ENCODE measurements at regions not wholly inside any gene's neighbourhood (a gene's known extent, or its start where the extent isn't known, plus 50 kb on each side); places are given as distances from the start of the nearest gene placed in this dataset.

DNA sequence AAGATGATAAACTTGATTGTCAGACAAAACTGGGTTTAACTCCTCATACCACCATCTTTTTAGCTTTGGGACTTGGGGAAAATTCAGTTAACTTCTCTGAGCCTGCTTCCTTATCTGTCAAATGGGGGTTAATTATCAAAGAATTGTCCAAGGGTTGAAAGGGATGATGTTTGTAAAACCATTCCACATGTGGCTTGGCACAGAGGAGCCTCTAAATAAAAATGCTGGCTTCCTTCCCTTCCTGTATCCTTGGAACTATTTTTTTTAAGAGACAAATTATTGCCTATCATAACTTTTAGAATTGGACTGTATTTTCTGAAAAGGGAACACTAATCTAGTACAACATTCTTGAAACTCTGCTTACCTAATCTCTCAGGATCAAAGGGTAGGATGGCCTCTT lies 143.4 kb upstream of the USP24 start:
- DNase-seq = no peak
- H3K27ac Mint-ChIP-seq = no peak overlapping the region
- no peaks in the 10 kb centered on the region for H3K36me3 Mint-ChIP-seq (ENCODE audit: low read depth)
- Histone ChIP-seq H3K4me1 (ENCODE audit: control insufficient read depth, insufficient read depth, low read length) (no peaks in the 10 kb centered on the region), H3K27me3 (ENCODE audit: control insufficient read depth, insufficient read depth, low read length, poor library complexity, severe bottlenecking) (peaks cover 16% of the 10 kb centered on the region), H3K27ac (ENCODE audit: low read depth, low read length) (no peak overlapping the region), H3K9ac (ENCODE audit: extremely low read depth, low read length, poor library complexity, severe bottlenecking) (no peak overlapping the region), H3K9me3 (ENCODE audit: control insufficient read depth, low read length) (no peaks in the 10 kb centered on the region), H3K4me3 (ENCODE audit: low read length) (no peak overlapping the region), H3K36me3 (ENCODE audit: control insufficient read depth, insufficient read depth, low read length) (no peaks in the 10 kb centered on the region)
- no peaks in the 10 kb centered on the region for H3K9me3 Mint-ChIP-seq
- TF ChIP-seq, protein P1, sequence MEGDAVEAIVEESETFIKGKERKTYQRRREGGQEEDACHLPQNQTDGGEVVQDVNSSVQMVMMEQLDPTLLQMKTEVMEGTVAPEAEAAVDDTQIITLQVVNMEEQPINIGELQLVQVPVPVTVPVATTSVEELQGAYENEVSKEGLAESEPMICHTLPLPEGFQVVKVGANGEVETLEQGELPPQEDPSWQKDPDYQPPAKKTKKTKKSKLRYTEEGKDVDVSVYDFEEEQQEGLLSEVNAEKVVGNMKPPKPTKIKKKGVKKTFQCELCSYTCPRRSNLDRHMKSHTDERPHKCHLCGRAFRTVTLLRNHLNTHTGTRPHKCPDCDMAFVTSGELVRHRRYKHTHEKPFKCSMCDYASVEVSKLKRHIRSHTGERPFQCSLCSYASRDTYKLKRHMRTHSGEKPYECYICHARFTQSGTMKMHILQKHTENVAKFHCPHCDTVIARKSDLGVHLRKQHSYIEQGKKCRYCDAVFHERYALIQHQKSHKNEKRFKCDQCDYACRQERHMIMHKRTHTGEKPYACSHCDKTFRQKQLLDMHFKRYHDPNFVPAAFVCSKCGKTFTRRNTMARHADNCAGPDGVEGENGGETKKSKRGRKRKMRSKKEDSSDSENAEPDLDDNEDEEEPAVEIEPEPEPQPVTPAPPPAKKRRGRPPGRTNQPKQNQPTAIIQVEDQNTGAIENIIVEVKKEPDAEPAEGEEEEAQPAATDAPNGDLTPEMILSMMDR (conservative IDR thresholded peaks at IDR 0.05) = no peak
- no peak overlapping the region for H3K4me3 Mint-ChIP-seq
- H3K27me3 Mint-ChIP-seq (ENCODE audit: insufficient read depth) = peaks cover 8% of the 10 kb centered on the region
- no peaks in the 10 kb centered on the region for H3K4me1 Mint-ChIP-seq

DNA sequence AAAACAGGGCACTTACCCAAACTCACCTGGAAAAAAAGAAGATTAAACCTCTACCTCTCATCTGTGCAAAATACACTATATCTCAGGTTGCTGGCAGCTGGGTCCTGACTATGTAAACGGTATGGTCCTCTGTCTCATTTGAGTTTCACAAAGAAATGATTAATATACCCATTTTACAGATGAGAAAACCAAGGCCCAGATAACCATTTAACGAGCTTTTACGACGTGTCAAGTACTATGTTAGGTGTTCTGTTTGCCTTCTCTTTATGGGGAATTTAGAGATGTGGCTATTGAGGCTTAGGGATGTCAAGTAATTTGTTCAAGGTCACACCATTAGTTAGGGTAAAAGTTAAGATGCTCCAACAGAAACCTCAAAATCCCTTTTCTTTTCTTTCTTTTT lies 140.4 kb upstream of the USP24 start:
- Mint-ChIP-seq H3K4me1 (no peaks in the 10 kb centered on the region), H3K27me3 (ENCODE audit: insufficient read depth) (peaks cover 7% of the 10 kb centered on the region), H3K4me3 (no peak overlapping the region), H3K36me3 (ENCODE audit: low read depth) (no peaks in the 10 kb centered on the region), H3K9me3 (no peaks in the 10 kb centered on the region), H3K27ac (no peak overlapping the region)
- no peak overlapping the region for H3K9ac ChIP-seq (ENCODE audit: extremely low read depth, low read length, poor library complexity, severe bottlenecking)
- no peak for DNase-seq
- H3K4me1 ChIP-seq (ENCODE audit: control insufficient read depth, insufficient read depth, low read length) = no peaks in the 10 kb centered on the region
- H3K9me3 ChIP-seq (ENCODE audit: control insufficient read depth, low read length) = no peaks in the 10 kb centered on the region
- TF ChIP-seq, protein P1 (conservative IDR thresholded peaks at IDR 0.05) = no peak
- no peak overlapping the region for H3K27ac ChIP-seq (ENCODE audit: low read depth, low read length)
- H3K27me3 ChIP-seq (ENCODE audit: control insufficient read depth, insufficient read depth, low read length, poor library complexity, severe bottlenecking) = peaks cover 11% of the 10 kb centered on the region
- 96% methylated on average over 4 of the region's 4 CpGs; no CpG with 5 or more reads in 1 of the 2 experiments for WGBS, 2 experiments (ENCODE audit: insufficient coverage in 1 of 2, insufficient read length in 1 of 2)
- no peak overlapping the region for H3K4me3 ChIP-seq (ENCODE audit: low read length)
- no peaks in the 10 kb centered on the region for H3K36me3 ChIP-seq (ENCODE audit: control insufficient read depth, insufficient read depth, low read length)

DNA sequence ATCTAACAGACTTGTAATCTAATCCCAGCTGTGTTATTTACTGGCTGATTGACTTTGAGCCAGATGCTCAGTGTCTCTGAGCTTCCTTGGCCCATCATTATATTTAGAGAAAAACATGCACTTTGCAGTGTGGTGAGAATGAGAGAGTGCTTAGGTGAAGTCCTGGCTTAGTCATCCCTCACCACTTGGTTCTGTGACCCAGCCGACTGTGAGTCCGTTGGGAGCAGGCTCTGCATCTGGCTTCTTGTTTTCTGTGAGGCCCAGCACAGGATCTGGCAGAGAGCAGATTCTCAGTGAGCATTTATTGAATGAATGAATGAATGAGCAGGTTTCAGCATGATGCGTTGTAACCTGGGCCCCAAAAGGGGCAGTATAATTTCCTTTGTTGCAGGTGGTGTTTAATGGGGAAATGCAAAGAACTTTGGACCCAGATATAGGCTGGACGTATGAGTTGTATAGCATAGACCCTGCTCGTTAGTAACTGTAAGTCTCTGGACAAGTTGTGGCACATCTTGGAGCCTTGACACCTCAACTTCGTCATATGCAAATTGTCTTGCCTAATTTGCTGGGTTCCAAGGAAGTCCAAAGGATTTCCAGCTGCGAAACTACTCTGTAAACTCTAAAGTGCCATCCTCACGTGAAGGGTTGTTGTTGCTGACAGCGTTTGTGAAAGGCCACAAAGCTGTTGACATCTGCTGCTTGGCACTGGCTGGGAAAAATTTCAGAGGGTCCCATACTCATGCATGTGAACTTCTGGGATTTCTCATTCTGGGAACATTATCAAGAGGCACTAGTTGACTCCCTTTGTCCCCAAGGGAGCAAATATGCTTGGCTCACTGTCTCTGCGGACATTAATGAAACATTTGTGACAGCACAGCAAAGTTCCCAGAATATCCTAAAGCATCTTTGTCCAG lies 138.8 kb upstream of the USP24 start:
- Histone ChIP-seq H3K36me3 (ENCODE audit: control insufficient read depth, insufficient read depth, low read length) (no peaks in the 10 kb centered on the region), H3K9me3 (ENCODE audit: control insufficient read depth, low read length) (no peaks in the 10 kb centered on the region), H3K27ac (ENCODE audit: low read depth, low read length) (no peak overlapping the region), H3K4me1 (ENCODE audit: control insufficient read depth, insufficient read depth, low read length) (no peaks in the 10 kb centered on the region), H3K9ac (ENCODE audit: extremely low read depth, low read length, poor library complexity, severe bottlenecking) (no peak overlapping the region), H3K4me3 (ENCODE audit: low read length) (no peak overlapping the region), H3K27me3 (ENCODE audit: control insufficient read depth, insufficient read depth, low read length, poor library complexity, severe bottlenecking) (peaks cover 11% of the 10 kb centered on the region)
- no peaks in the 10 kb centered on the region for H3K4me1 Mint-ChIP-seq
- no peak overlapping the region for H3K4me3 Mint-ChIP-seq
- no peaks in the 10 kb centered on the region for H3K36me3 Mint-ChIP-seq (ENCODE audit: low read depth)
- TF ChIP-seq, protein P1 (conservative IDR thresholded peaks at IDR 0.05) = no peak
- H3K27me3 Mint-ChIP-seq (ENCODE audit: insufficient read depth) = peaks cover 7% of the 10 kb centered on the region
- no peak for DNase-seq
- H3K27ac Mint-ChIP-seq = no peak overlapping the region
- WGBS, 2 experiments (ENCODE audit: insufficient coverage in 1 of 2, insufficient read length in 1 of 2) = 92 to 94% methylated on average over 10 of the region's 10 CpGs
- no peaks in the 10 kb centered on the region for H3K9me3 Mint-ChIP-seq

All from endodermal cell (in vitro differentiated cells).